ENCODE measurements at regions not wholly inside any gene's neighbourhood (a gene's known extent, or its start where the extent isn't known, plus 50 kb on each side); places are given as distances from the start of the nearest gene placed in this dataset.

DNA sequence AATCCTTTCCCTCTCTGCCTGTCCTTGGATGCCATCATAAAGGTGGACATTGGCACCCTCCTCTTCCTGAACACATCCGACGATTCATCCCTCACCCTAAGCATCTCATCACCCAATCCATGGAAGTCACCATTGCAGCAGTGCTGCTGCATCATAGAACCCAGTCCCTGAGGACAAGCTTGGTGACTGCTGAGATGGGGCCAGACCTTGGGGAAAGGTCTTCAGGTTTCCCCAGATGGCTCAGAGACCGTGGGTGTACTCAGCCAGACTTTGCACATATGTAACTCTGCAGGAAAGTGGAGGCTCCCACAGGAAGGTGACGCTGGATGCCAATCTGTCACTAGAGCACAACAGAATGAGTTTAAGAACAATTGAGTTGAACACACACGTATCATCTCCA lies 202.2 kb downstream of the SOX11 start:
- no peaks in the 10 kb centered on the region for H3K36me3 ChIP-seq (ENCODE audit: insufficient read depth, low read length)
- H3K4me3 ChIP-seq (ENCODE audit: low read length), result no peak overlapping the region
- H3K27me3 ChIP-seq (ENCODE audit: insufficient read depth, low read depth, low read length), result no peaks in the 10 kb centered on the region
- no peak overlapping the region for H3K9ac ChIP-seq (ENCODE audit: low read length)
- H3K4me2 ChIP-seq (ENCODE audit: low read length), result no peak overlapping the region
- no peaks in the 10 kb centered on the region for H3F3A ChIP-seq (ENCODE audit: insufficient read depth, low read length, poor library complexity, severe bottlenecking)
- H3K79me2 ChIP-seq (replicated peaks; ENCODE audit: insufficient read depth, low read length), result no peaks in the 10 kb centered on the region
- H3K27ac ChIP-seq (ENCODE audit: low read length), result no peak overlapping the region
- no peaks in the 10 kb centered on the region for H3K9me2 ChIP-seq (ENCODE audit: insufficient read depth, low read length)
- H4K20me1 ChIP-seq (ENCODE audit: insufficient read depth), result no peaks in the 10 kb centered on the region
- TF ChIP-seq TAF1 (IDR thresholded peaks at IDR 0.05; ENCODE audit: low read depth), result no peak
- TF ChIP-seq, protein P1, sequence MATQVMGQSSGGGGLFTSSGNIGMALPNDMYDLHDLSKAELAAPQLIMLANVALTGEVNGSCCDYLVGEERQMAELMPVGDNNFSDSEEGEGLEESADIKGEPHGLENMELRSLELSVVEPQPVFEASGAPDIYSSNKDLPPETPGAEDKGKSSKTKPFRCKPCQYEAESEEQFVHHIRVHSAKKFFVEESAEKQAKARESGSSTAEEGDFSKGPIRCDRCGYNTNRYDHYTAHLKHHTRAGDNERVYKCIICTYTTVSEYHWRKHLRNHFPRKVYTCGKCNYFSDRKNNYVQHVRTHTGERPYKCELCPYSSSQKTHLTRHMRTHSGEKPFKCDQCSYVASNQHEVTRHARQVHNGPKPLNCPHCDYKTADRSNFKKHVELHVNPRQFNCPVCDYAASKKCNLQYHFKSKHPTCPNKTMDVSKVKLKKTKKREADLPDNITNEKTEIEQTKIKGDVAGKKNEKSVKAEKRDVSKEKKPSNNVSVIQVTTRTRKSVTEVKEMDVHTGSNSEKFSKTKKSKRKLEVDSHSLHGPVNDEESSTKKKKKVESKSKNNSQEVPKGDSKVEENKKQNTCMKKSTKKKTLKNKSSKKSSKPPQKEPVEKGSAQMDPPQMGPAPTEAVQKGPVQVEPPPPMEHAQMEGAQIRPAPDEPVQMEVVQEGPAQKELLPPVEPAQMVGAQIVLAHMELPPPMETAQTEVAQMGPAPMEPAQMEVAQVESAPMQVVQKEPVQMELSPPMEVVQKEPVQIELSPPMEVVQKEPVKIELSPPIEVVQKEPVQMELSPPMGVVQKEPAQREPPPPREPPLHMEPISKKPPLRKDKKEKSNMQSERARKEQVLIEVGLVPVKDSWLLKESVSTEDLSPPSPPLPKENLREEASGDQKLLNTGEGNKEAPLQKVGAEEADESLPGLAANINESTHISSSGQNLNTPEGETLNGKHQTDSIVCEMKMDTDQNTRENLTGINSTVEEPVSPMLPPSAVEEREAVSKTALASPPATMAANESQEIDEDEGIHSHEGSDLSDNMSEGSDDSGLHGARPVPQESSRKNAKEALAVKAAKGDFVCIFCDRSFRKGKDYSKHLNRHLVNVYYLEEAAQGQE (IDR thresholded peaks at IDR 0.05; ENCODE audit: borderline replicate concordance), result no peak
- TF ChIP-seq EP300 (conservative IDR thresholded peaks at IDR 0.05; ENCODE audit: poor library complexity, severe bottlenecking), result no peak
- TF ChIP-seq, protein P2, sequence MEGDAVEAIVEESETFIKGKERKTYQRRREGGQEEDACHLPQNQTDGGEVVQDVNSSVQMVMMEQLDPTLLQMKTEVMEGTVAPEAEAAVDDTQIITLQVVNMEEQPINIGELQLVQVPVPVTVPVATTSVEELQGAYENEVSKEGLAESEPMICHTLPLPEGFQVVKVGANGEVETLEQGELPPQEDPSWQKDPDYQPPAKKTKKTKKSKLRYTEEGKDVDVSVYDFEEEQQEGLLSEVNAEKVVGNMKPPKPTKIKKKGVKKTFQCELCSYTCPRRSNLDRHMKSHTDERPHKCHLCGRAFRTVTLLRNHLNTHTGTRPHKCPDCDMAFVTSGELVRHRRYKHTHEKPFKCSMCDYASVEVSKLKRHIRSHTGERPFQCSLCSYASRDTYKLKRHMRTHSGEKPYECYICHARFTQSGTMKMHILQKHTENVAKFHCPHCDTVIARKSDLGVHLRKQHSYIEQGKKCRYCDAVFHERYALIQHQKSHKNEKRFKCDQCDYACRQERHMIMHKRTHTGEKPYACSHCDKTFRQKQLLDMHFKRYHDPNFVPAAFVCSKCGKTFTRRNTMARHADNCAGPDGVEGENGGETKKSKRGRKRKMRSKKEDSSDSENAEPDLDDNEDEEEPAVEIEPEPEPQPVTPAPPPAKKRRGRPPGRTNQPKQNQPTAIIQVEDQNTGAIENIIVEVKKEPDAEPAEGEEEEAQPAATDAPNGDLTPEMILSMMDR (IDR thresholded peaks at IDR 0.05; ENCODE audit: poor library complexity, severe bottlenecking), result no peak
- no peak for TF ChIP-seq RAD21 (conservative IDR thresholded peaks at IDR 0.05)
- TF ChIP-seq POLR2AphosphoS5 (IDR thresholded peaks at IDR 0.05), result peak; percentile 38
- TF ChIP-seq SMC3 (conservative IDR thresholded peaks at IDR 0.05; ENCODE audit: poor library complexity), result no peak
- H2AFZ ChIP-seq (ENCODE audit: low read depth, low read length), result no peak overlapping the region
- H3K9me3 ChIP-seq (ENCODE audit: low read length), result no peaks in the 10 kb centered on the region

DNA sequence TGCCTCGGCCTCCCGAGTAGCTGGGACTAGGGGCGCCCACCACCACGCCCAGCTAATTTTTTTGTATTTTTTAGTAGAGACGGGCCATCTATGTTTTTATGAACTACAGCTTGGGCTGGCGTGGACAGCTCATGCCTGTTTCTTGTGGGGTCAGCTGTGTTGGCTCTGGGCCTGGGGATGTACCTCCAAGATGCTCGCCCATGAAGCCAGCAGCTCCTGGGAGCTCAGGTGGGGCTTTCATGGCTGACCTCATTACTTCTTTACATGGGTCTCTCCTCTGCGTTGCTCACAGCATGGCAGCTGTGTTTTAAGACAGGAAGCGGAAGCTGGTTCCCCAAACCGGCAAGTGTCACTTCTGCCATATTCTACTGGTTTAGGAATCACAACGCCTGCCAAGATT lies 203.1 kb downstream of the SOX11 start:
- H3K36me3 ChIP-seq (ENCODE audit: insufficient read depth, low read length), result no peaks in the 10 kb centered on the region
- H2AFZ ChIP-seq (ENCODE audit: low read depth, low read length), result no peak overlapping the region
- no peaks in the 10 kb centered on the region for H3K79me2 ChIP-seq (replicated peaks; ENCODE audit: insufficient read depth, low read length)
- H3K9ac ChIP-seq (ENCODE audit: low read length), result no peak overlapping the region
- no peak overlapping the region for H3K27ac ChIP-seq (ENCODE audit: low read length)
- no peaks in the 10 kb centered on the region for H3K9me2 ChIP-seq (ENCODE audit: insufficient read depth, low read length)
- no peaks in the 10 kb centered on the region for H3K27me3 ChIP-seq (ENCODE audit: insufficient read depth, low read depth, low read length)
- H3K9me3 ChIP-seq (ENCODE audit: low read length), result no peaks in the 10 kb centered on the region
- no peaks in the 10 kb centered on the region for H4K20me1 ChIP-seq (ENCODE audit: insufficient read depth)
- TF ChIP-seq EZH2 (IDR thresholded peaks at IDR 0.05; ENCODE audit: borderline replicate concordance, insufficient read depth, low read length, poor library complexity, severe bottlenecking) (no peak), POLR2AphosphoS5 (IDR thresholded peaks at IDR 0.05) (no peak), RAD21 (conservative IDR thresholded peaks at IDR 0.05) (no peak), EP300 (conservative IDR thresholded peaks at IDR 0.05; ENCODE audit: poor library complexity, severe bottlenecking) (no peak)
- H3K4me3 ChIP-seq (ENCODE audit: low read length), result no peak overlapping the region
- H3F3A ChIP-seq (ENCODE audit: insufficient read depth, low read length, poor library complexity, severe bottlenecking), result no peaks in the 10 kb centered on the region
- H3K4me2 ChIP-seq (ENCODE audit: low read length), result no peak overlapping the region

DNA sequence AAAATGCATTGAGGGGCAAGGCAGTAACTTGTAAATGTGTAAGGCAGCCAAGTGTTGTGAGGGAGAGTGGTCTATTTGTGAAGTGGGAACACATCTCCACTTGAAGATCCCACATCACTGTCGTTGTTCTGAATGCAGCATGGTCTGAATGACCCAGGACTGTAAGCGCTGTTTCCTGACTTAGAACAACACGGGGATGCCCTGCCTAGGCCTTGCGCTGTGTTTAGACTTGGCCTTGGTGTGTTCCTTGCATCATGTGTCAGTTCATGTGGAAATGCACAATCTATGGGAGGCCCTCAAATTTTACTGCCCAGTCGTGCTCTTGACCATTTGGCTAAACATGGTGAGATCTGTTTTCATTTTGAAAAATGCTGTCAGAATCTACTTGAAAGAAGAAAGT lies 205.1 kb downstream of the SOX11 start:
- Histone ChIP-seq H4K20me1 (ENCODE audit: insufficient read depth) (no peaks in the 10 kb centered on the region), H3K4me3 (ENCODE audit: low read length) (no peak overlapping the region), H3K36me3 (ENCODE audit: insufficient read depth, low read length) (no peaks in the 10 kb centered on the region), H3K9me2 (ENCODE audit: insufficient read depth, low read length) (no peaks in the 10 kb centered on the region), H3K27me3 (ENCODE audit: insufficient read depth, low read depth, low read length) (no peaks in the 10 kb centered on the region), H3K27ac (ENCODE audit: low read length) (no peak overlapping the region), H3K4me2 (ENCODE audit: low read length) (no peak overlapping the region), H3K79me2 (replicated peaks; ENCODE audit: insufficient read depth, low read length) (no peaks in the 10 kb centered on the region), H2AFZ (ENCODE audit: low read depth, low read length) (no peak overlapping the region), H3K9ac (ENCODE audit: low read length) (no peak overlapping the region), H3F3A (ENCODE audit: insufficient read depth, low read length, poor library complexity, severe bottlenecking) (no peaks in the 10 kb centered on the region), H3K9me3 (ENCODE audit: low read length) (no peaks in the 10 kb centered on the region)
- TF ChIP-seq MXI1 (conservative IDR thresholded peaks at IDR 0.05; ENCODE audit: poor library complexity, severe bottlenecking) (no peak), TAF1 (IDR thresholded peaks at IDR 0.05; ENCODE audit: low read depth) (no peak), POLR2AphosphoS5 (IDR thresholded peaks at IDR 0.05) (no peak), EP300 (conservative IDR thresholded peaks at IDR 0.05; ENCODE audit: poor library complexity, severe bottlenecking) (no peak), EZH2 (IDR thresholded peaks at IDR 0.05; ENCODE audit: borderline replicate concordance, insufficient read depth, low read length, poor library complexity, severe bottlenecking) (no peak), SMC3 (conservative IDR thresholded peaks at IDR 0.05; ENCODE audit: poor library complexity) (no peak), RAD21 (conservative IDR thresholded peaks at IDR 0.05) (no peak)
- TF ChIP-seq, protein P1 (IDR thresholded peaks at IDR 0.05; ENCODE audit: borderline replicate concordance), result no peak
- TF ChIP-seq, protein P2 (IDR thresholded peaks at IDR 0.05; ENCODE audit: poor library complexity, severe bottlenecking), result no peak

Measured in neural cell (in vitro differentiated cells).